PC-3 (cell line): ENCODE measurements at regions not wholly inside any gene's neighbourhood (a gene's known extent, or its start where the extent isn't known, plus 50 kb on each side); places are given as distances from the start of the nearest gene placed in this dataset.

ENCODE experiments used
- ATAC-seq: fragments of 200-7000 bp; cut with Tn5 transposase; 2 replicates; pipeline ENCODE4 v1.9.1; 2020; ENCODE audit warnings: mild to moderate bottlenecking, moderate library complexity
- BruUV-seq: library from RNA; stranded (reverse); fragments of 400-500 nt; replicated peaks from 2 replicates; lab custom pipeline; 2021; lab: Mats Ljungman, UMichigan
- CTCF ChIA-PET: fragments of 300-600 bp; sonication (Branson Sonifier 250); formaldehyde crosslinking; loops from one replicate; lab custom pipeline; 2022; ENCODE audit warnings: antibody characterized with exemption; lab: Charles Lee
- POLR2A ChIA-PET: fragments of 300-600 bp; sonication (Branson Sonifier 250); formaldehyde crosslinking; loops from one replicate; lab custom pipeline; 2022; ENCODE audit warnings: antibody characterized with exemption; ENCODE audit not compliant: unreplicated experiment; lab: Charles Lee
- DNase-seq: peaks from one replicate; pipeline ENCODE4 v3.0.0-alpha.2; 2015
- H2AFZ ChIP-seq: fragments of 300-600 bp; sonication (generic); 2 replicates; pipeline ENCODE4 v1.6.0; 2016; ENCODE audit warnings: antibody characterized with exemption, low read length
- H3F3A ChIP-seq: fragments of 300-600 bp; sonication (generic); one replicate; pipeline ENCODE4 v1.6.0; 2017; ENCODE audit warnings: antibody characterized with exemption, low read length, control low read depth, mild to moderate bottlenecking; ENCODE audit not compliant: unreplicated experiment
- H3K27ac ChIP-seq: fragments of 300-600 bp; sonication (generic); 2 replicates; pipeline ENCODE4 v1.5.1; 2016; ENCODE audit warnings: mild to moderate bottlenecking, low read length
- H3K27me3 ChIP-seq: fragments of 300-600 bp; sonication (generic); 2 replicates; pipeline ENCODE4 v1.6.1; 2016; ENCODE audit warnings: low read length, mixed read lengths
- H3K36me3 ChIP-seq: fragments of 300-600 bp; sonication (generic); 2 replicates; pipeline ENCODE4 v1.6.1; 2016; ENCODE audit warnings: low read depth, mixed run types, low read length, mixed read lengths
- H3K4me1 ChIP-seq: fragments of 300-600 bp; sonication (generic); 2 replicates; pipeline ENCODE4 v1.5.1; 2016; ENCODE audit warnings: low read length; ENCODE audit not compliant: insufficient read depth
- H3K4me2 ChIP-seq: fragments of 300-600 bp; sonication (generic); 2 replicates; pipeline ENCODE4 v1.6.0; 2016; ENCODE audit warnings: low read length
- H3K4me3 ChIP-seq: fragments of 300-600 bp; sonication (generic); 2 replicates; pipeline ENCODE4 v1.5.1; 2016; ENCODE audit warnings: mild to moderate bottlenecking, low read length, mixed read lengths
- H3K79me2 ChIP-seq: fragments of 300-600 bp; sonication (generic); 2 replicates; pipeline ENCODE4 v1.6.1; 2017; ENCODE audit warnings: low read length, mixed read lengths
- H3K9ac ChIP-seq: fragments of 300-600 bp; sonication (generic); 2 replicates; pipeline ENCODE4 v1.6.0; 2016; ENCODE audit warnings: mild to moderate bottlenecking, low read length
- H3K9me2 ChIP-seq: fragments of 300-600 bp; sonication (generic); replicated peaks from 2 replicates; pipeline ENCODE4 v1.6.1; 2016; ENCODE audit warnings: mixed run types, low read length, mixed read lengths
- H3K9me3 ChIP-seq: fragments of 300-600 bp; sonication (generic); 2 replicates; pipeline ENCODE4 v1.6.1; 2016; ENCODE audit warnings: low read length, mixed read lengths
- H4K20me1 ChIP-seq: fragments of 300-600 bp; sonication (generic); 2 replicates; pipeline ENCODE4 v1.6.1; 2016; ENCODE audit warnings: low read length, mixed read lengths
- EZH2 ChIP-seq: fragments of 300-600 bp; sonication (generic); IDR thresholded peaks from one replicate; pipeline ENCODE4 v1.6.1; 2017; ENCODE audit warnings: antibody characterized with exemption, mild to moderate bottlenecking, low read length; ENCODE audit not compliant: unreplicated experiment
- EZH2phosphoT487 ChIP-seq: fragments of 300-600 bp; sonication (generic); IDR thresholded peaks from 2 replicates; pipeline ENCODE4 v1.6.1; 2018; ENCODE audit warnings: mild to moderate bottlenecking, antibody characterized with exemption, low read length, borderline replicate concordance
- intact Hi-C: fragments of 100-400 bp; cut with micrococcal nuclease; formaldehyde crosslinking; loops from 2 replicates; pipeline ENCODE4 v1.9.0; 2023
- TF ChIP-seq, protein P1 (sequence below): fragments of 300-600 bp; sonication (generic); conservative IDR thresholded peaks from 2 replicates; pipeline ENCODE4 v1.5.1; 2017; ENCODE audit warnings: antibody characterized with exemption, low read depth, mild to moderate bottlenecking, low read length

DNA sequence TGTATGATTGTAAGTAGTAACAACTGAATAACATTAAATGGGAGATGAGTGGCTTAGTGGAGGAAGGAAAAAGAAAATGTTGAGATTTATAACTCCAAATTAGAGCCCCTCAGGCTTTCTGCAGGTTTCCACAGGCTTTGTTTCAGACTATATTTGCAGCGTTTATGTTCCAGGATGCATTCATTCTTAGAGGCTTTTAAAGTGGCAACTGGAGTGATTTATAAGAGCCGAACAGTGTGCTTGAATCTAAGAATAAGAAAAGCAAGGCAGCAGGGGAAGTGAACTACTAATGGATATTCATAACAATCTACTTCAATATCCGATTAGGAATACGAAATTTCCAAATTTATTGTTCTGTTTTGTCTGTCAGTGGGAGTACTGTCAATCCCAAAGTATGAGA lies 91.0 kb downstream of the UFM1 start:
- Histone ChIP-seq H3K4me3 (no peak overlapping the region), H3K27me3 (no peaks in the 10 kb centered on the region; the same call in 1 of the 2 replicates), H3K36me3 (no peaks in the 10 kb centered on the region), H3K4me1 (no peaks in the 10 kb centered on the region), H3K79me2 (no peaks in the 10 kb centered on the region), H3K9ac (no peak overlapping the region), H4K20me1 (no peaks in the 10 kb centered on the region), H2AFZ (no peak overlapping the region), H3K27ac (no peak overlapping the region), H3K9me2 (no peaks in the 10 kb centered on the region), H3F3A (no peaks in the 10 kb centered on the region), H3K4me2 (no peak overlapping the region), H3K9me3 (no peaks in the 10 kb centered on the region)
- CTCF ChIA-PET, result no interaction called here
- ATAC-seq (no peak), DNase-seq (no peak)
- no peak for TF ChIP-seq EZH2phosphoT487
- TF ChIP-seq EZH2, result no peak
- TF ChIP-seq, protein P1, sequence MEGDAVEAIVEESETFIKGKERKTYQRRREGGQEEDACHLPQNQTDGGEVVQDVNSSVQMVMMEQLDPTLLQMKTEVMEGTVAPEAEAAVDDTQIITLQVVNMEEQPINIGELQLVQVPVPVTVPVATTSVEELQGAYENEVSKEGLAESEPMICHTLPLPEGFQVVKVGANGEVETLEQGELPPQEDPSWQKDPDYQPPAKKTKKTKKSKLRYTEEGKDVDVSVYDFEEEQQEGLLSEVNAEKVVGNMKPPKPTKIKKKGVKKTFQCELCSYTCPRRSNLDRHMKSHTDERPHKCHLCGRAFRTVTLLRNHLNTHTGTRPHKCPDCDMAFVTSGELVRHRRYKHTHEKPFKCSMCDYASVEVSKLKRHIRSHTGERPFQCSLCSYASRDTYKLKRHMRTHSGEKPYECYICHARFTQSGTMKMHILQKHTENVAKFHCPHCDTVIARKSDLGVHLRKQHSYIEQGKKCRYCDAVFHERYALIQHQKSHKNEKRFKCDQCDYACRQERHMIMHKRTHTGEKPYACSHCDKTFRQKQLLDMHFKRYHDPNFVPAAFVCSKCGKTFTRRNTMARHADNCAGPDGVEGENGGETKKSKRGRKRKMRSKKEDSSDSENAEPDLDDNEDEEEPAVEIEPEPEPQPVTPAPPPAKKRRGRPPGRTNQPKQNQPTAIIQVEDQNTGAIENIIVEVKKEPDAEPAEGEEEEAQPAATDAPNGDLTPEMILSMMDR, result no peak
- intact Hi-C loops, result no loop called here
- POLR2A ChIA-PET, result no interaction called here
- BruUV-seq, result no TSS peak

DNA sequence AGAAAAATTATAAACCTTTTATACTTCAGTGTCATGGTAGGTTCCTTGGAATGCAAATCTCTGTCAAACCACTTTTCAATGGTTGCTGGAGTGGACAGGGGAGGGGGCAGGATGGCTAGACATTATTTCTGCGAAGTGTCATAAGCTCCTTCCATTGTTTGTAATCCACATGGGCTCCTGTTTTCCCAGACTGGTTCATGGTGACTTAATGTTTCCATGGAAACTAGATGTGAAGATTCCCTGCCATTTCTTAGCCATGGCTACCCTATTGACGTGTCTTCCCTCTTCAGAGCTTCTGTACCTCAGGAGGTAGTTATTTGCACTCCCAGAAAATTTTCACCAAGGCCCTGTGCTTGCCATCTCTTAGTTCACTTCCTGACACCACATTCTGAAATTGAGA lies 95.3 kb downstream of the UFM1 start:
- H3K4me3 ChIP-seq, result no peak overlapping the region
- no peaks in the 10 kb centered on the region for H3F3A ChIP-seq
- POLR2A ChIA-PET, result no interaction called here
- ATAC-seq (no peak), DNase-seq (no peak)
- H4K20me1 ChIP-seq, result no peaks in the 10 kb centered on the region
- no peaks in the 10 kb centered on the region for H3K36me3 ChIP-seq
- H3K27ac ChIP-seq, result no peak overlapping the region
- H2AFZ ChIP-seq, result no peak overlapping the region
- intact Hi-C loops, result no loop called here
- H3K9ac ChIP-seq, result no peak overlapping the region
- no peak overlapping the region for H3K4me2 ChIP-seq
- no peaks in the 10 kb centered on the region for H3K79me2 ChIP-seq
- H3K9me3 ChIP-seq, result no peaks in the 10 kb centered on the region
- H3K27me3 ChIP-seq, result no peaks in the 10 kb centered on the region; the same call in 1 of the 2 replicates
- no peaks in the 10 kb centered on the region for H3K9me2 ChIP-seq
- CTCF ChIA-PET, result no interaction called here
- TF ChIP-seq, protein P1, result no peak
- TF ChIP-seq EZH2 (no peak), EZH2phosphoT487 (no peak)
- BruUV-seq, result no TSS peak
- H3K4me1 ChIP-seq, result no peaks in the 10 kb centered on the region

DNA sequence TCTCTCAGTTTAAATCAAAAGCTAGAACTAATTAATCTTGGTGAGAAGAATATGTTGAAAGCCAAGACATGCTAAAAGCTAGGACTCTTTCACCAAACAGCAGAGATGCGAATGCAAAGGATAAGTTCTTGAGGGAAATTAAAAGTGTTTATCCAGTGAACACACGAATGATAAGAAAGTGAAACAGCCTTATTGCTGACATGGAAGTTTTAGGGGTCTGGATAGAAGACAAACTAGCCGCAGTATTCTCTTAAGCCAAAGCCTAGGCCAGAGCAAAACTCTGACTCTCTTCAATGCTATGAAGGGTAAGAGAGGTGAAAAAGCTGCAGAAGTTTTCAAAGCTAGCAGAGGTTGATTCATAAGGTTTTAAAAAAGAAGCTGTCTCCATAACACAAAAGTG lies 103.0 kb downstream of the UFM1 start:
- Histone ChIP-seq H3K9me2 (no peaks in the 10 kb centered on the region), H3K27ac (no peak overlapping the region), H3K4me3 (no peak overlapping the region), H3F3A (no peaks in the 10 kb centered on the region), H3K4me1 (no peaks in the 10 kb centered on the region), H3K4me2 (no peak overlapping the region), H3K9ac (no peak overlapping the region), H2AFZ (no peak overlapping the region), H3K79me2 (no peaks in the 10 kb centered on the region), H4K20me1 (no peaks in the 10 kb centered on the region), H3K27me3 (no peaks in the 10 kb centered on the region; the same call in 1 of the 2 replicates), H3K9me3 (no peaks in the 10 kb centered on the region), H3K36me3 (no peaks in the 10 kb centered on the region)
- ChIA-PET POLR2A (no interaction called here), CTCF (no interaction called here)
- ATAC-seq (no peak), DNase-seq (no peak)
- intact Hi-C loops, result no loop called here
- TF ChIP-seq EZH2phosphoT487 (no peak), EZH2 (no peak)
- TF ChIP-seq, protein P1, result no peak
- BruUV-seq, result no TSS peak
